SK-N-MC (cell line): ENCODE measurements at regions not wholly inside any gene's neighbourhood (a gene's known extent, or its start where the extent isn't known, plus 50 kb on each side); places are given as distances from the start of the nearest gene placed in this dataset.
"Not testable (repeated sequence)": the region's sequence is repeated elsewhere in the genome, so short reads cannot be mapped to it uniquely, and the experiment has no call there.

ENCODE experiments used
- DNase-seq: peaks from one replicate; pipeline ENCODE4 v3.0.0-alpha.2; 2011; ENCODE audit warnings: low read depth, low spot score
- H3K27ac ChIP-seq: fragments of 200-600 bp; sonication (generic); 2 replicates; pipeline ENCODE4 v1.5.1; 2016; ENCODE audit warnings: mixed run types
- H3K36me3 ChIP-seq: fragments of 200-600 bp; sonication (generic); 2 replicates; pipeline ENCODE4 v1.6.1; 2017; ENCODE audit warnings: antibody characterized with exemption, low read length, mixed read lengths; ENCODE audit not compliant: insufficient read depth
- H3K4me3 ChIP-seq: fragments of 200-600 bp; sonication (generic); 2 replicates; pipeline ENCODE4 v1.5.1; 2016
- H3K9ac ChIP-seq: fragments of 200-600 bp; sonication (generic); 2 replicates; pipeline ENCODE4 v1.8.0; 2017; ENCODE audit warnings: mixed run types, mixed read lengths; ENCODE audit not compliant: insufficient read length
- H3K9me3 ChIP-seq: fragments of 200-600 bp; sonication (generic); 2 replicates; pipeline ENCODE4 v1.6.1; 2017; ENCODE audit warnings: low read depth, mild to moderate bottlenecking, antibody characterized with exemption, low read length, moderate library complexity, mixed read lengths
- EZH2 ChIP-seq: fragments of 200-600 bp; sonication (generic); IDR thresholded peaks from one replicate; pipeline ENCODE4 v1.6.1; 2017; ENCODE audit warnings: antibody characterized with exemption
- FOXP2 ChIP-seq: optimal IDR thresholded peaks from 2 replicates; pipeline ENCODE3; 2011; ENCODE audit warnings: mild to moderate bottlenecking, moderate library complexity; ENCODE audit not compliant: insufficient read depth; ENCODE audit errors: extremely low read length, control extremely low read depth
- POLR2AphosphoS5 ChIP-seq: IDR thresholded peaks from 2 replicates; pipeline ENCODE4 v1.6.1; 2012; ENCODE audit warnings: mild to moderate bottlenecking, low read depth, low read length, borderline replicate concordance

DNA sequence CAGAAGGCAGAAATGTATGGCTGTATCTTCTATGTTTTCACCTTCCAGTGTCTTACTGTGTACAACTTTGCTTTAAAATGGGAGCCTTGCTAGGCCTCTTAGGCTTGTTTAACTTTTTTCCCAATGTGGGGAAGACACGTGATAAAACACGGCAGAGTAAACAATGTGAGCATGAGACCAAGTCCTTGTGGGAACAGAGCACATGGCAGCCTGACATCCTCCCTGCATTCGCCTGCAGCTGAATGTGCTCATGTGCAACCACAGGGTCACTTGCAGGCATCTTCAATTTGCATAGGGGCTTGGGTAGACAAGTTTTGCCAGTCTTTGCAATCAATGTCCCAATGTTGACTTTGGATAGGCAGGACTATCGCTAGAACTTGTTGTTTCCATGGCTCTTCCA lies 91.8 kb downstream of the CCNG2 start:
- Histone ChIP-seq H3K36me3 (no peaks in the 10 kb centered on the region), H3K27ac (no peak overlapping the region), H3K9ac (no peak overlapping the region), H3K4me3 (no peak overlapping the region), H3K9me3 (no peaks in the 10 kb centered on the region)
- TF ChIP-seq POLR2AphosphoS5 (no peak), FOXP2 (no peak), EZH2 (no peak)
- no peak for DNase-seq

DNA sequence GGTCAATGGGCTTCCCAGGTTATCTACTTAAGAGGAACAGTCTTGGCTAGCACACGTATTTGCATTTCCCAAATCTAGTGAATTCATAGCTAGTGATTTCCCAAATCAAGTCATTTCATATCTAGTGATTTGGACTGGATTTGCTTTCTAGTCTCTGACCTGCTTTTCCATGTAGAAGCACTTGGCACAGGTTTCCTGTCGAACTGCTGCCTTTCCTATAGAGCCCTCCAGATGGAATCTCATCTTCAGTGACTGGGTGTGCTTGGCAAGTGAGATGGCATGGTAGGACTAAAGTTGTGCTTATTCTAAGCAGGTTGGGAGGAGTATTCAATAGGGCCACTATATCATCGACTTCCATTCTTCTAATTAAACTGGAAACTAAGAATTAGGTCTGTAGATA lies 94.7 kb downstream of the CCNG2 start:
- Histone ChIP-seq H3K9ac (no peak overlapping the region), H3K9me3 (no peaks in the 10 kb centered on the region), H3K36me3 (no peaks in the 10 kb centered on the region), H3K4me3 (no peak overlapping the region), H3K27ac (no peak overlapping the region)
- no peak for DNase-seq
- no peak for TF ChIP-seq EZH2
- TF ChIP-seq POLR2AphosphoS5: no peak
- no peak for TF ChIP-seq FOXP2

DNA sequence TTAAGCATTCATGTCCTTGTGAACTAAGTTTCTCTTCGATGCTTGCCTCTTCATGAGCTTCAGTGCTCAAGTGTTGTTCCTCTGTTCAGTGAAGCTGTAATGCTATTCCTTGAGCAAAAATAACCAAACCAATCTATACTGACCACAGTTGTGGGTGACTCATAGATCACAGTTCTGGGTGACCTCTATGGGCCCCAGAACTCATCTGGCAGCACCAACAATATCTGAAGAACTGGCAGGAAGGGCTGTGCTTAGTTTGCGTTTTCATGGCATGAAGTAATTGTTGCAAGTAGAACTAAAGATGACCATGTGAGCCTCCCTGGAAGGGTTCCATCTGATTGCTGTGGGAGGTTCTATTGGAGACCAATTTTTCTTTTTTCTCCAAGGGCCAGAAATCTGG lies 106.2 kb downstream of the CCNG2 start:
- Histone ChIP-seq H3K36me3 (no peaks in the 10 kb centered on the region), H3K9me3 (no peaks in the 10 kb centered on the region), H3K4me3 (no peak overlapping the region), H3K27ac (no peak overlapping the region), H3K9ac (no peak overlapping the region)
- DNase-seq: no peak
- TF ChIP-seq EZH2 (no peak), POLR2AphosphoS5 (no peak), FOXP2 (no peak)

DNA sequence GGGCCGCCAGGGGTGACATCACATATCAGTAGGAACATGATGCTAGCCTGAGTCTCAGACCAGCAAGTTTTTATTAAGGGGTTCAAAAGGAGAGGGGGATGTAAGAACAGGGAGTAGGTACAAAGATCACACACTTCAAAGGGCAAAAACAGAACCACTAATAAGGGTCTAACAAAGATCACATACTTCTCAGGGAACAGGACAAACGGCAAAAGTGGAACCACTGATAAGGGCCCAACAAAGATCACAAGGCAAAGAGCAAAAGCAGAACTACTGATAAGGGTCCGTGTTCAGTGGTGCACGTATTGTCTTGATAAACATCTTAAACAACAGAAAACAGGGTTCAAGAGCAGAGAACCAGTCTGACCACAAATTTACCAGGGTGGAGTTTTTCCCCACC lies 107.0 kb downstream of the CCNG2 start:
- DNase-seq, H3K9me3 ChIP-seq, H3K4me3 ChIP-seq, H3K36me3 ChIP-seq, H3K27ac ChIP-seq, H3K9ac ChIP-seq: not testable (repeated sequence)

DNA sequence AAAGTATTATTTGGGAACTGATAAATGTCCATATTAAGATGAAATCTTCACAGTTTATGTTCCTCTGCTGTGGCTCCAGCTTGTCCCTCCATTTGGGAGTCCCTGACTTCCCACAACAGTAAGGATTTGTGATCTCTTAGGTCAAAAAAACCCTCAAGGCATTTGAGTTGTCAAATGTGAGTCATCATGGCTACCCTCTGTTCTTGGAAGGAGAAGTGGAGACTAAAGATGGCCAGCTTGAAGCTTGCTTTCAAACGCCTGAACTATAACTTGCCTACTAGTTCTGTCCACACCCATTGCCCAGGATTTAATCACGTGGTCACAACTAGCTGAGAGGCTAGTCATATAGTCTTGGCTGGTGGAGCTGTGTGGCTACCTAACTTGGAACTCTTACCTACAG lies 107.8 kb downstream of the CCNG2 start:
- Histone ChIP-seq H3K36me3 (no peaks in the 10 kb centered on the region), H3K9ac (no peak overlapping the region), H3K4me3 (no peak overlapping the region), H3K27ac (no peak overlapping the region), H3K9me3 (no peaks in the 10 kb centered on the region)
- TF ChIP-seq FOXP2 (no peak), POLR2AphosphoS5 (no peak), EZH2 (no peak)
- DNase-seq: no peak

DNA sequence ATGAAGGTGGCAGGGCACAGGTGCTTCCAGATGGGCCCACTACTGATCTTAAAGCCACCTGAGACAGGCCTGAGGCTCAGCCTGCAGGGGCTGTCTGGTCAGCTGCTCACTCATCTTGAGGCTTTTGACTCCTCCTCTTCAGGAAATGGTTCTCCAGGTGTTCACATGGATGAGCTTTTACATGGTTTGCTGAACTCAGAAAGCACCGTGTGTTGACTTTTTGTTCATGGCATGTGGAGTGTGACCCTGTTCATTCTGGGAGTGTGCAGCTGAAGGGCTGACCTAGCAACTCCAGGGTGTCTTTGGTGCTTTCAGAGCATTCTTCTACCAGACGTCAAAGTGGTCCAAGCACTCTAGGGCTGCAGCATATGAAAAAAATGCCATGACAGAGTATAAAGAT lies 111.1 kb downstream of the CCNG2 start:
- TF ChIP-seq EZH2: no peak
- no peak for TF ChIP-seq FOXP2
- no peak for TF ChIP-seq POLR2AphosphoS5
- no peak for DNase-seq

DNA sequence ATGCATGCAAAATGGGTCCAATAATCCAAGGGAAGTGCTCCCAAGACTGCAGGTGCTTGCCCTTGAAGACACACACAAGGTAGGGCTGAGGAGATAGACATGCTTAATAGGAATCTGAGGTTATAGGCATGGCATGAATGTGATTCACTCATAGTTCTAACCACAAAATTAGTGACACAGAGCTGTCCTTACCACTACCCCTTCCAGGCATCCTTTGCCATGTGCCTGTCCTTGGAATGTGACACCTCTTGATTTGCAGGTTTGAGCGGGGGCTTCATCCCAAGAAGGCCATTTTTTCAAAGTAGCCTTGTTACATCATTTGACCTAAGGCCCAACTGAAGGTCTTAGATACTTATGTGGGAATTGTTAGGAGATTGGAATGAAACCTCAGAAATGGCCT lies 112.5 kb downstream of the CCNG2 start:
- Histone ChIP-seq H3K36me3 (no peaks in the 10 kb centered on the region), H3K4me3 (no peak overlapping the region), H3K9me3 (no peaks in the 10 kb centered on the region), H3K9ac (no peak overlapping the region), H3K27ac (no peak overlapping the region)
- no peak for DNase-seq
- TF ChIP-seq EZH2 (no peak), FOXP2 (no peak), POLR2AphosphoS5 (no peak)

More for the DNA sequence above, 111.1 kb downstream of the CCNG2 start:
- H3K9me3 ChIP-seq: no peaks in the 10 kb centered on the region
- no peak overlapping the region for H3K4me3 ChIP-seq
- H3K9ac ChIP-seq: no peak overlapping the region
- H3K36me3 ChIP-seq: no peaks in the 10 kb centered on the region
- no peak overlapping the region for H3K27ac ChIP-seq

DNA sequence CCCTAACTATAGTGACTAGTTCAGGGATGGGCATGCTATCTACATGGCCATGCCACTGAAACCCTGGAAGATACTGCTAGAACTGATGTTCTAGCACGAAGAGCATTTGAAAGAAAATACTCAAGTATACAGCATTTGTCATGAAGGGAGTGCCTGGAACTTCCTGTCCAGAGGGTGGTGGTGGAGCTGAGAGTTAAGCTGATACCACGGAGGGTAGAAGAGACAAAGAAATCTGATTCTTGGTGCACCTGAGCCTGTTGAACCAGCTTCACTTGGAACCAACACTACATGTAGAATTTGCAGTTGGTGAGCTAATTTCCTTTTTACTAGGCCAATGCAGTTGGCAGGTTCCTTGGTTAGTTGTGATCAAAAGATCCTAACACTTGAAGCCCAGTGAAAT lies 116.4 kb downstream of the CCNG2 start:
- H3K9ac ChIP-seq: no peak overlapping the region
- no peaks in the 10 kb centered on the region for H3K36me3 ChIP-seq
- H3K9me3 ChIP-seq: no peaks in the 10 kb centered on the region
- DNase-seq: no peak
- TF ChIP-seq POLR2AphosphoS5 (no peak), EZH2 (no peak), FOXP2 (no peak)
- H3K27ac ChIP-seq: no peak overlapping the region
- no peak overlapping the region for H3K4me3 ChIP-seq

DNA sequence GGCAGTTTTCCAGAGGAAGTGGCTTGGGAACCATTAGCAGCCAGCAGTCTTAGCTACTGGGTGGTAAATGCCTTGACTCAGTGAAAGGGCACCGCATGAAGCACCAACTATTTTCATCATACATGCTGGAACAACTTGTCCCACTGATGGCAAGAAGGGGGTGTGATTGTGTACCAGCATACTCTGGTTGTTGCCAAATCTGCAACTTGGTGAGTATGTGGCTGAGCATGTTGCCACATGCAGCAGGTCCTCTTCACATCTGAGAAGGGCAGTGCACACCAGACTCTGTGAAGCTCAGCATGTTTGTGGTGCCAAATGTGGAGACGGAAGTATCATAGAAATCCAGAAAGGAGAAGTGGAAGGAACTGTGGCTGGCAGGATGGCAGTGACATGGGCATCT lies 122.1 kb downstream of the CCNG2 start:
- H3K4me3 ChIP-seq, H3K36me3 ChIP-seq, H3K9ac ChIP-seq, H3K27ac ChIP-seq, DNase-seq, H3K9me3 ChIP-seq: not testable (repeated sequence)

DNA sequence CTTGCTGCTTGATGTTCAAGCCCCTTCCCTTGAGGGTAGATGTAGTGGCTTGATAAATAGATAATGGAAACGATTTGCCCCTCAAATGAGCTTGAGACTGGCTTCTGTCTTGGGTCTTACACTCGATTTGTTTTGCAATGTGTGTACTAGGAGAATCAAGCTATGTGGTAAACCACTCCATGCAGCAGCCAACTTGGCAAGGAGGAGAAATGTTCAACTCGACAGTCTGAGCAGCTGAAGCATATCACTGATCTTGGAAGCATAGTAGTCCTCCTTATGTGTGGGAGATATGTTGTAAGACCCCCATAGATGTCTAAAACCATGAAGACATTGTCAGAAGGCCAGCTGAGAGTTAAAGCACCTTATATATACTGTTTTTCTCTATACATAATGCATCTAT lies 125.3 kb downstream of the CCNG2 start:
- Histone ChIP-seq H3K27ac (no peak overlapping the region), H3K36me3 (no peaks in the 10 kb centered on the region), H3K4me3 (no peak overlapping the region), H3K9me3 (no peaks in the 10 kb centered on the region), H3K9ac (no peak overlapping the region)
- TF ChIP-seq FOXP2: no peak
- TF ChIP-seq EZH2: no peak
- TF ChIP-seq POLR2AphosphoS5: no peak
- DNase-seq: no peak
